ENCODE measurements at regions not wholly inside any gene's neighbourhood (a gene's known extent, or its start where the extent isn't known, plus 50 kb on each side); places are given as distances from the start of the nearest gene placed in this dataset.
"Not testable (repeated sequence)": the region's sequence is repeated elsewhere in the genome, so short reads cannot be mapped to it uniquely, and the experiment has no call there.

- no peak for DNase-seq (ENCODE audit: low read depth)
These were observed 400.0 kb upstream of the AUTS2 start for GRCh38 chr7:69198250-69198649.

GRCh38 chr7:69199041-69199440, 399.2 kb upstream of the AUTS2 start:
- DNase-seq (ENCODE audit: low read depth) = no peak

- DNase-seq (ENCODE audit: low read depth) = no peak
These were observed 398.6 kb upstream of the AUTS2 start for GRCh38 chr7:69199661-69200060.

GRCh38 chr7:69203871-69204270, 394.4 kb upstream of the AUTS2 start:
- DNase-seq (ENCODE audit: low read depth) = no peak

- DNase-seq (ENCODE audit: low read depth) = no peak
These were observed 393.3 kb upstream of the AUTS2 start for GRCh38 chr7:69204943-69205342.

- DNase-seq (ENCODE audit: low read depth) = no peak
These were observed 392.7 kb upstream of the AUTS2 start for GRCh38 chr7:69205581-69205980.

GRCh38 chr7:69208276-69208675, 390.0 kb upstream of the AUTS2 start:
- no peak for DNase-seq (ENCODE audit: low read depth)

- no peak for DNase-seq (ENCODE audit: low read depth)
These were observed 389.4 kb upstream of the AUTS2 start for GRCh38 chr7:69208848-69209247.

GRCh38 chr7:69211336-69211735, 386.9 kb upstream of the AUTS2 start:
- no peak for DNase-seq (ENCODE audit: low read depth)

- DNase-seq (ENCODE audit: low read depth) = no peak
These were observed 386.5 kb upstream of the AUTS2 start for GRCh38 chr7:69211739-69212138.

GRCh38 chr7:69213878-69214277, 384.4 kb upstream of the AUTS2 start:
- no peak for DNase-seq (ENCODE audit: low read depth)

GRCh38 chr7:69215516-69215915, 382.8 kb upstream of the AUTS2 start:
- DNase-seq (ENCODE audit: low read depth) = not testable (repeated sequence)

- no peak for DNase-seq (ENCODE audit: low read depth)
These were observed 380.5 kb upstream of the AUTS2 start for GRCh38 chr7:69217516-69218350.

- no peak for DNase-seq (ENCODE audit: low read depth)
These were observed 379.7 kb upstream of the AUTS2 start for GRCh38 chr7:69218576-69218975.

GRCh38 chr7:69219381-69219780, 378.9 kb upstream of the AUTS2 start:
- DNase-seq (ENCODE audit: low read depth) = no peak

- DNase-seq (ENCODE audit: low read depth) = no peak
These were observed 372.9 kb upstream of the AUTS2 start for GRCh38 chr7:69225259-69225943.

GRCh38 chr7:69228212-69228811, 370.0 kb upstream of the AUTS2 start:
- no peak for DNase-seq (ENCODE audit: low read depth)

GRCh38 chr7:69232445-69233376, 365.6 kb upstream of the AUTS2 start:
- no peak for DNase-seq (ENCODE audit: low read depth)

GRCh38 chr7:69237541-69237940, 360.7 kb upstream of the AUTS2 start:
- no peak for DNase-seq (ENCODE audit: low read depth)

- DNase-seq (ENCODE audit: low read depth) = no peak
These were observed 355.3 kb upstream of the AUTS2 start for GRCh38 chr7:69243016-69243415.

GRCh38 chr7:69244701-69245100, 353.6 kb upstream of the AUTS2 start:
- no peak for DNase-seq (ENCODE audit: low read depth)

- DNase-seq (ENCODE audit: low read depth) = no peak
These were observed 352.6 kb upstream of the AUTS2 start for GRCh38 chr7:69245646-69246045.
